ENCODE measurements at regions not wholly inside any gene's neighbourhood (a gene's known extent, or its start where the extent isn't known, plus 50 kb on each side); places are given as distances from the start of the nearest gene placed in this dataset.

GRCh38 chr13:44732503-44733098, 156.5 kb upstream of the TSC22D1 start:
- Histone ChIP-seq H3K27ac (ENCODE audit: low read depth, low read length) (no peak overlapping the region), H3K4me2 (ENCODE audit: low read length) (no peak overlapping the region), H3K79me2 (ENCODE audit: insufficient read depth, low read length) (no peaks in the 10 kb centered on the region), H3K4me3 (replicated peaks in 1 of 2; ENCODE audit: low read depth in 1 of 2, low read length in 2 of 2) (no peak overlapping the region), H3K9ac (ENCODE audit: low read length) (no peak overlapping the region), H3K9me2 (ENCODE audit: insufficient read depth) (no peaks in the 10 kb centered on the region), H3K4me1 (ENCODE audit: control insufficient read depth in 1 of 2, insufficient read depth in 2 of 2, low read length in 2 of 2) (peaks cover 4 to 15% of the 10 kb centered on the region in 2 experiments), H3K36me3 (ENCODE audit: control insufficient read depth in 1 of 2, insufficient read depth in 2 of 2, low read length in 2 of 2) (no peaks in the 10 kb centered on the region), H3K9me3 (ENCODE audit: control insufficient read depth in 1 of 2, insufficient read depth in 1 of 2, low read depth in 1 of 2, low read length in 2 of 2) (no peaks in the 10 kb centered on the region), H2AFZ (ENCODE audit: low read depth, low read length, poor library complexity, severe bottlenecking) (no peak overlapping the region), H3K27me3 (ENCODE audit: insufficient read depth, low read length) (no peaks in the 10 kb centered on the region), H4K20me1 (ENCODE audit: insufficient read depth) (no peaks in the 10 kb centered on the region)
- RAD21 ChIA-PET (ENCODE audit: low non-redundant PET in 1 of 2, low total read pairs in 2 of 2, uncharacterized antibody in 2 of 2, unreplicated experiment in 2 of 2): no interaction called here
- BruUV-seq (replicated peaks): no TSS peak
- DNase-seq (ENCODE audit: low read depth, low spot score) (no peak), ATAC-seq (no peak)
- CTCF ChIA-PET: no interaction called here
- no peak for TF ChIP-seq CBX3 (IDR thresholded peaks at IDR 0.05; ENCODE audit: low read depth)
- no peak for TF ChIP-seq EZH2phosphoT487 (IDR thresholded peaks at IDR 0.05; ENCODE audit: borderline replicate concordance)
- no peak for TF ChIP-seq ZBTB33 (IDR thresholded peaks at IDR 0.05; ENCODE audit: extremely low read depth, insufficient replicate concordance, low read length)
- no peak for TF ChIP-seq RAD21 (IDR thresholded peaks at IDR 0.05; ENCODE audit: low read depth)
- TF ChIP-seq ATF3 (IDR thresholded peaks at IDR 0.05): no peak
- TF ChIP-seq CTCF (IDR thresholded peaks at IDR 0.05 in 2 of 3, conservative IDR thresholded peaks at IDR 0.05 in 1 of 3; ENCODE audit: borderline replicate concordance in 1 of 3, insufficient read depth in 1 of 3, low read depth in 2 of 3, low read length in 2 of 3): no peak
- no peak for TF ChIP-seq EGR1 (IDR thresholded peaks at IDR 0.05; ENCODE audit: low read depth)
- POLR2A ChIA-PET: no interaction called here
- intact Hi-C loops (cut with micrococcal nuclease): no loop called here

Measured in HCT116 (cell line).